ENCODE measurements at regions not wholly inside any gene's neighbourhood (a gene's known extent, or its start where the extent isn't known, plus 50 kb on each side); places are given as distances from the start of the nearest gene placed in this dataset.
"Not testable (repeated sequence)": the region's sequence is repeated elsewhere in the genome, so short reads cannot be mapped to it uniquely, and the experiment has no call there.

GRCh38 chr14:30252783-30253674, 305.9 kb upstream of the G2E3 start:
- no peak for FAIRE-seq

GRCh38 chr14:30256627-30257026, 302.3 kb upstream of the G2E3 start:
- FAIRE-seq: peak; percentile 36
- DNase-seq (ENCODE audit: insufficient read length, low spot score): no peak

More at GRCh38 chr14:30252783-30253674, 305.9 kb upstream of the G2E3 start:
- DNase-seq (ENCODE audit: insufficient read length, low spot score): no peak

GRCh38 chr14:30257946-30258661, 300.9 kb upstream of the G2E3 start:
- no peak for DNase-seq (ENCODE audit: insufficient read length, low spot score)
- FAIRE-seq: peak; percentile 48

GRCh38 chr14:30260833-30261607, 297.9 kb upstream of the G2E3 start:
- FAIRE-seq: peak; percentile 54
- no peak for DNase-seq (ENCODE audit: insufficient read length, low spot score)

- FAIRE-seq: no peak
- DNase-seq (ENCODE audit: insufficient read length, low spot score): no peak
Measured at GRCh38 chr14:30264161-30264560, 294.8 kb upstream of the G2E3 start.

- FAIRE-seq (no peak), DNase-seq (ENCODE audit: insufficient read length, low spot score) (no peak)
Measured at GRCh38 chr14:30266290-30266689, 292.7 kb upstream of the G2E3 start.

GRCh38 chr14:30267141-30267540, 291.8 kb upstream of the G2E3 start:
- no peak for DNase-seq (ENCODE audit: insufficient read length, low spot score)
- peak; percentile 52 for FAIRE-seq

GRCh38 chr14:30270200-30271161, 288.5 kb upstream of the G2E3 start:
- FAIRE-seq: peak; percentile 97
- DNase-seq (ENCODE audit: insufficient read length, low spot score): peak; percentile 81

- DNase-seq (ENCODE audit: insufficient read length, low spot score): no peak
- FAIRE-seq: peak; percentile 26
Measured at GRCh38 chr14:30271811-30272323, 287.1 kb upstream of the G2E3 start.

- FAIRE-seq (no peak), DNase-seq (ENCODE audit: insufficient read length, low spot score) (no peak)
Measured at GRCh38 chr14:30272848-30273832, 285.8 kb upstream of the G2E3 start.

GRCh38 chr14:30275604-30276003, 283.4 kb upstream of the G2E3 start:
- FAIRE-seq: no peak
- no peak for DNase-seq (ENCODE audit: insufficient read length, low spot score)

- DNase-seq (ENCODE audit: insufficient read length, low spot score) (no peak), FAIRE-seq (no peak)
Measured at GRCh38 chr14:30277268-30277667, 281.7 kb upstream of the G2E3 start.

GRCh38 chr14:30278856-30279255, 280.1 kb upstream of the G2E3 start:
- DNase-seq (ENCODE audit: insufficient read length, low spot score); FAIRE-seq: not testable (repeated sequence)

GRCh38 chr14:30283822-30284446, 275.0 kb upstream of the G2E3 start:
- DNase-seq (ENCODE audit: insufficient read length, low spot score): peak; percentile 30
- no peak for FAIRE-seq

GRCh38 chr14:30284808-30285207, 274.1 kb upstream of the G2E3 start:
- DNase-seq (ENCODE audit: insufficient read length, low spot score) (no peak), FAIRE-seq (no peak)

GRCh38 chr14:30287579-30288445, 271.1 kb upstream of the G2E3 start:
- DNase-seq (ENCODE audit: insufficient read length, low spot score): no peak
- peak; percentile 20 for FAIRE-seq

- no peak for DNase-seq (ENCODE audit: insufficient read length, low spot score)
- FAIRE-seq: no peak
Measured at GRCh38 chr14:30290001-30290400, 269.0 kb upstream of the G2E3 start.
